ENCODE measurements at regions not wholly inside any gene's neighbourhood (a gene's known extent, or its start where the extent isn't known, plus 50 kb on each side); places are given as distances from the start of the nearest gene placed in this dataset.

DNA sequence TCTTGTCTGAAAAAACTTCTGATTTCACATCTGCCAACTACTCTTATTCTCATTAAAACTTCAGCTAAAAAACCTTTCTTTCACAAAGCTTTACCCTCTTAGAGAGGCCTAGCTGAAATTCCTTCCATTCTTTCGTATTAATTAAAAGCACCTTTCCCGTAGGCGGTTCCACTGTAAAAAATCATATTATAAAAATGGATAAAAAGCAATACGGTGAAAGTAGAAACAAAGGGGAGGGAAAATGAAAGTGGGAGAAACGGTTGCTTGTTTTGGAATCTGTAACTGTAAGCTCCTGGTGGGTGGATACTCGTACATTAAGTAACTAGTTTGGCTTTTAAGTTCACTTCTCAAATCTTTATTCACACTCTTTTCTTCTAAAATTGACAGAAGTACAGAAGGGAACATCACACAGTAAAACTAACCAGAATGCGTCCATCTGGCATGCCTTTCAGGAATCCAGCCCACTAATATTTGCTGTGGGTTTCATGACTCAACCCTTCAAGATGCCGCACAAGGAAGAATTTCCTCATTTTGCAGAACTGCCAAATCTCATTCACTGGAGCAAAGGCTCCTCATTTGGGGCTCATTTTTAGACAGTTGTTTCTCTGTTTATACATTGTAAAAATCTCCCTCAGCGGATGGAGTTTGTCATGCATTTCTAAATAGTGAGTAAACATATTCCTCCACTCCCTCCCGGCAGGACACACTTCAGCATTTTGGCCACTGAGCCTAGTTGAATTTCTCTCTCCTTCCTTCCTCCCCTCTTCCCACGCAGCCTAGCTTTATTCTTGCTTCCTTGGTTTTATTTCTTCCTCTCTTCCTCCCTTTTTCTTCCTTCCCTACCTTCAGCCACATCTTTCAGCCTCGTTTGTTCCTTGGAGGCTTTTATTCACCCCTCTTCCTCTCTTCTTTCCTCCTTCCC is 419.5 kb upstream of the NAALADL2 start:
- DNase-seq (ENCODE audit: low spot score) = no peak
- Histone ChIP-seq H3K4me1 (ENCODE audit: insufficient read depth, low read length, poor library complexity, severe bottlenecking) (peaks cover 11% of the 10 kb centered on the region), H3K4me3 (ENCODE audit: low read depth, low read length, poor library complexity, severe bottlenecking) (peak overlapping the region; percentile 77), H3K79me2 (ENCODE audit: insufficient read depth, low read depth, low read length) (no peaks in the 10 kb centered on the region), H3K9me3 (ENCODE audit: low read length) (no peaks in the 10 kb centered on the region), H3K36me3 (ENCODE audit: insufficient read depth, low read length) (no peaks in the 10 kb centered on the region), H4K20me1 (ENCODE audit: insufficient read depth, low read length) (no peaks in the 10 kb centered on the region), H2AFZ (ENCODE audit: low read length) (peak overlapping the region; percentile 90), H3K9me2 (ENCODE audit: insufficient read depth, low read length) (no peaks in the 10 kb centered on the region), H3K27ac (ENCODE audit: low read depth, low read length, poor library complexity, severe bottlenecking) (no peak overlapping the region), H3K4me2 (ENCODE audit: low read length) (peak overlapping the region; percentile 82)
- no peak for TF ChIP-seq EZH2phosphoT487 (IDR thresholded peaks at IDR 0.05; ENCODE audit: borderline replicate concordance, low read depth, low read length)
- TF ChIP-seq, protein P1, sequence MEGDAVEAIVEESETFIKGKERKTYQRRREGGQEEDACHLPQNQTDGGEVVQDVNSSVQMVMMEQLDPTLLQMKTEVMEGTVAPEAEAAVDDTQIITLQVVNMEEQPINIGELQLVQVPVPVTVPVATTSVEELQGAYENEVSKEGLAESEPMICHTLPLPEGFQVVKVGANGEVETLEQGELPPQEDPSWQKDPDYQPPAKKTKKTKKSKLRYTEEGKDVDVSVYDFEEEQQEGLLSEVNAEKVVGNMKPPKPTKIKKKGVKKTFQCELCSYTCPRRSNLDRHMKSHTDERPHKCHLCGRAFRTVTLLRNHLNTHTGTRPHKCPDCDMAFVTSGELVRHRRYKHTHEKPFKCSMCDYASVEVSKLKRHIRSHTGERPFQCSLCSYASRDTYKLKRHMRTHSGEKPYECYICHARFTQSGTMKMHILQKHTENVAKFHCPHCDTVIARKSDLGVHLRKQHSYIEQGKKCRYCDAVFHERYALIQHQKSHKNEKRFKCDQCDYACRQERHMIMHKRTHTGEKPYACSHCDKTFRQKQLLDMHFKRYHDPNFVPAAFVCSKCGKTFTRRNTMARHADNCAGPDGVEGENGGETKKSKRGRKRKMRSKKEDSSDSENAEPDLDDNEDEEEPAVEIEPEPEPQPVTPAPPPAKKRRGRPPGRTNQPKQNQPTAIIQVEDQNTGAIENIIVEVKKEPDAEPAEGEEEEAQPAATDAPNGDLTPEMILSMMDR (conservative IDR thresholded peaks at IDR 0.05; ENCODE audit: low read length) = no peak
- CTCF ChIA-PET (ENCODE audit: unreplicated experiment) = no interaction called here
- POLR2A ChIA-PET = interaction anchor here (1.5 kb wide), 1 partner anchor 12 kb away, joined by 3 read pairs; no protein-coding TSS in a partner anchor
- no TSS peak for BruUV-seq (replicated peaks)
- intact Hi-C loops (cut with micrococcal nuclease; ENCODE audit: unreplicated experiment) = no loop called here

DNA sequence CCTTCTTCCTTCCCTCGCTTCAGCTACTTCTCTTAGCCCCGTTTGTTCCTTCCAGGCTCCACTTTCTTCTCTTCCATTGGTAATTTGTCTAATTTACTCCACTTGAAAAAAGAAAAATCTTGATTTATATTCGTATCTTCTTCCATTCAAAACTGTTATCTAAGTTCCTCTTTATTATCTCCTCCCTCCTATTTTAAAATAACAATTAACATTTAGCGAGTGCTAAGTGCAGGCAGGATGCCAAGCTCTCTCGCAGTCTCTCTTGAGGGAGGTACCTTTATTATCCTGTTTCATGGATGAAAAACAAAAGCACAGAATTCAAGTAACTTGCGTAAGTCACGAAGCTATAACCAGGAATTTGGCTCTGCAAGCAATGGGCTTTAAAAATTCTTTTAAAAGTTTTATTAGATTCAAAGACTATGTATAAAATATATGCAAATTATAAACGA is 418.9 kb upstream of the NAALADL2 start:
- Histone ChIP-seq H3K79me2 (ENCODE audit: insufficient read depth, low read depth, low read length) (no peaks in the 10 kb centered on the region), H3K9me3 (ENCODE audit: low read length) (no peaks in the 10 kb centered on the region), H3K4me3 (ENCODE audit: low read depth, low read length, poor library complexity, severe bottlenecking) (peak overlapping the region; percentile 77), H2AFZ (ENCODE audit: low read length) (peak overlapping the region; percentile 90), H3K27ac (ENCODE audit: low read depth, low read length, poor library complexity, severe bottlenecking) (no peak overlapping the region), H4K20me1 (ENCODE audit: insufficient read depth, low read length) (no peaks in the 10 kb centered on the region), H3K9me2 (ENCODE audit: insufficient read depth, low read length) (no peaks in the 10 kb centered on the region), H3K36me3 (ENCODE audit: insufficient read depth, low read length) (no peaks in the 10 kb centered on the region), H3K4me2 (ENCODE audit: low read length) (peak overlapping the region; percentile 82), H3K4me1 (ENCODE audit: insufficient read depth, low read length, poor library complexity, severe bottlenecking) (peaks cover 11% of the 10 kb centered on the region)
- BruUV-seq (replicated peaks) = no TSS peak
- TF ChIP-seq EZH2phosphoT487 (IDR thresholded peaks at IDR 0.05; ENCODE audit: borderline replicate concordance, low read depth, low read length) = no peak
- TF ChIP-seq, protein P1 (conservative IDR thresholded peaks at IDR 0.05; ENCODE audit: low read length) = no peak
- DNase-seq (ENCODE audit: low spot score) = peak; percentile 10
- ChIA-PET CTCF (ENCODE audit: unreplicated experiment) (no interaction called here), POLR2A (interaction anchor here (0.8 to 1.5 kb wide), 2 partner anchors 13 kb away, joined by 3 read pairs; no protein-coding TSS in a partner anchor)
- intact Hi-C loops (cut with micrococcal nuclease; ENCODE audit: unreplicated experiment) = no loop called here
